ENCODE measurements at regions not wholly inside any gene's neighbourhood (a gene's known extent, or its start where the extent isn't known, plus 50 kb on each side); places are given as distances from the start of the nearest gene placed in this dataset.
A peak's percentile ranks its signal among the peaks of the same experiment; 100 is the strongest.
"Not testable (repeated sequence)": the region's sequence is repeated elsewhere in the genome, so short reads cannot be mapped to it uniquely, and the experiment has no call there.

- H3K9ac ChIP-seq (ENCODE audit: low read depth, low read length) = no peak overlapping the region
- no peaks in the 10 kb centered on the region for H3K9me3 ChIP-seq (ENCODE audit: insufficient read depth, low read depth, low read length)
- H3K4me3 ChIP-seq (ENCODE audit: low read length) = no peak overlapping the region
- no peaks in the 10 kb centered on the region for H3K27me3 ChIP-seq (ENCODE audit: insufficient read depth, low read length)
- H3K36me3 ChIP-seq (ENCODE audit: insufficient read depth, low read depth, low read length) = no peaks in the 10 kb centered on the region
- H3K4me1 ChIP-seq (ENCODE audit: insufficient read depth, low read length) = no peaks in the 10 kb centered on the region
- no peak overlapping the region for H3K27ac ChIP-seq (ENCODE audit: low read length)
Measured at GRCh38 chr1:239098400-239099037, 287.8 kb upstream of the CHRM3 start.

GRCh38 chr1:239091537-239091936 is 294.8 kb upstream of the CHRM3 start:
- no peak overlapping the region for H3K4me3 ChIP-seq (ENCODE audit: low read length)
- H3K27me3 ChIP-seq (ENCODE audit: insufficient read depth, low read length) = no peaks in the 10 kb centered on the region
- H3K9ac ChIP-seq (ENCODE audit: low read depth, low read length) = no peak overlapping the region
- H3K27ac ChIP-seq (ENCODE audit: low read length) = no peak overlapping the region
- H3K4me1 ChIP-seq (ENCODE audit: insufficient read depth, low read length) = no peaks in the 10 kb centered on the region
- no peaks in the 10 kb centered on the region for H3K36me3 ChIP-seq (ENCODE audit: insufficient read depth, low read depth, low read length)
- H3K9me3 ChIP-seq (ENCODE audit: insufficient read depth, low read depth, low read length) = no peaks in the 10 kb centered on the region

GRCh38 chr1:239084459-239085080 is 301.8 kb upstream of the CHRM3 start:
- no peaks in the 10 kb centered on the region for H3K27me3 ChIP-seq (ENCODE audit: insufficient read depth, low read length)
- H3K4me1 ChIP-seq (ENCODE audit: insufficient read depth, low read length) = no peaks in the 10 kb centered on the region
- H3K27ac ChIP-seq (ENCODE audit: low read length) = no peak overlapping the region
- H3K9ac ChIP-seq (ENCODE audit: low read depth, low read length) = no peak overlapping the region
- no peaks in the 10 kb centered on the region for H3K36me3 ChIP-seq (ENCODE audit: insufficient read depth, low read depth, low read length)
- H3K9me3 ChIP-seq (ENCODE audit: insufficient read depth, low read depth, low read length) = peaks cover 30% of the 10 kb centered on the region; the same call in 1 of the 2 replicates
- no peak overlapping the region for H3K4me3 ChIP-seq (ENCODE audit: low read length)

GRCh38 chr1:239081947-239082346 is 304.4 kb upstream of the CHRM3 start:
- not testable (repeated sequence) for H3K27me3 ChIP-seq (ENCODE audit: insufficient read depth, low read length); H3K4me1 ChIP-seq (ENCODE audit: insufficient read depth, low read length); H3K36me3 ChIP-seq (ENCODE audit: insufficient read depth, low read depth, low read length); H3K4me3 ChIP-seq (ENCODE audit: low read length); H3K9ac ChIP-seq (ENCODE audit: low read depth, low read length); H3K27ac ChIP-seq (ENCODE audit: low read length)
- H3K9me3 ChIP-seq (ENCODE audit: insufficient read depth, low read depth, low read length) = peaks cover 30% of the 10 kb centered on the region; the same call in 1 of the 2 replicates

- Histone ChIP-seq H3K36me3 (ENCODE audit: insufficient read depth, low read depth, low read length) (no peaks in the 10 kb centered on the region), H3K4me1 (ENCODE audit: insufficient read depth, low read length) (no peaks in the 10 kb centered on the region), H3K9me3 (ENCODE audit: insufficient read depth, low read depth, low read length) (no peaks in the 10 kb centered on the region), H3K27ac (ENCODE audit: low read length) (no peak overlapping the region), H3K27me3 (ENCODE audit: insufficient read depth, low read length) (no peaks in the 10 kb centered on the region), H3K4me3 (ENCODE audit: low read length) (no peak overlapping the region), H3K9ac (ENCODE audit: low read depth, low read length) (no peak overlapping the region)
Measured at GRCh38 chr1:239067480-239067879, 318.9 kb upstream of the CHRM3 start.

GRCh38 chr1:239067058-239067457 is 319.3 kb upstream of the CHRM3 start:
- peaks cover 2% of the 10 kb centered on the region; the same call in 1 of the 2 replicates for H3K4me1 ChIP-seq (ENCODE audit: insufficient read depth, low read length)
- H3K4me3 ChIP-seq (ENCODE audit: low read length) = no peak overlapping the region
- no peak overlapping the region for H3K27ac ChIP-seq (ENCODE audit: low read length)
- no peaks in the 10 kb centered on the region for H3K27me3 ChIP-seq (ENCODE audit: insufficient read depth, low read length)
- no peaks in the 10 kb centered on the region for H3K36me3 ChIP-seq (ENCODE audit: insufficient read depth, low read depth, low read length)
- no peaks in the 10 kb centered on the region for H3K9me3 ChIP-seq (ENCODE audit: insufficient read depth, low read depth, low read length)
- H3K9ac ChIP-seq (ENCODE audit: low read depth, low read length) = no peak overlapping the region

- Histone ChIP-seq H3K9me3 (ENCODE audit: insufficient read depth, low read depth, low read length) (no peaks in the 10 kb centered on the region), H3K9ac (ENCODE audit: low read depth, low read length) (no peak overlapping the region), H3K4me1 (ENCODE audit: insufficient read depth, low read length) (peaks cover 12% of the 10 kb centered on the region; the same call in 1 of the 2 replicates), H3K4me3 (ENCODE audit: low read length) (peak overlapping the region; percentile 10; the same call in 1 of the 2 replicates), H3K27ac (ENCODE audit: low read length) (peak overlapping the region; percentile 58), H3K36me3 (ENCODE audit: insufficient read depth, low read depth, low read length) (no peaks in the 10 kb centered on the region), H3K27me3 (ENCODE audit: insufficient read depth, low read length) (no peaks in the 10 kb centered on the region)
Measured at GRCh38 chr1:239061770-239062169, 324.6 kb upstream of the CHRM3 start.

- H3K36me3 ChIP-seq (ENCODE audit: insufficient read depth, low read depth, low read length) = no peaks in the 10 kb centered on the region
- no peaks in the 10 kb centered on the region for H3K27me3 ChIP-seq (ENCODE audit: insufficient read depth, low read length)
Measured at GRCh38 chr1:239058190-239058589, 328.2 kb upstream of the CHRM3 start.

GRCh38 chr1:239056940-239057339 is 329.4 kb upstream of the CHRM3 start:
- Histone ChIP-seq H3K4me3 (ENCODE audit: low read length) (no peak overlapping the region), H3K27ac (ENCODE audit: low read length) (no peak overlapping the region), H3K9me3 (ENCODE audit: insufficient read depth, low read depth, low read length) (peaks cover 8% of the 10 kb centered on the region; the same call in 1 of the 2 replicates), H3K27me3 (ENCODE audit: insufficient read depth, low read length) (no peaks in the 10 kb centered on the region), H3K4me1 (ENCODE audit: insufficient read depth, low read length) (peaks cover 8% of the 10 kb centered on the region; the same call in 1 of the 2 replicates), H3K36me3 (ENCODE audit: insufficient read depth, low read depth, low read length) (no peaks in the 10 kb centered on the region), H3K9ac (ENCODE audit: low read depth, low read length) (no peak overlapping the region)

More at GRCh38 chr1:239058190-239058589, 328.2 kb upstream of the CHRM3 start:
- peaks cover 12% of the 10 kb centered on the region; the same call in 1 of the 2 replicates for H3K4me1 ChIP-seq (ENCODE audit: insufficient read depth, low read length)
- no peak overlapping the region for H3K27ac ChIP-seq (ENCODE audit: low read length)
- H3K9ac ChIP-seq (ENCODE audit: low read depth, low read length) = no peak overlapping the region
- H3K9me3 ChIP-seq (ENCODE audit: insufficient read depth, low read depth, low read length) = peaks cover 8% of the 10 kb centered on the region; the same call in 1 of the 2 replicates
- H3K4me3 ChIP-seq (ENCODE audit: low read length) = no peak overlapping the region

- peaks cover 8% of the 10 kb centered on the region; the same call in 1 of the 2 replicates for H3K9me3 ChIP-seq (ENCODE audit: insufficient read depth, low read depth, low read length)
- H3K4me1 ChIP-seq (ENCODE audit: insufficient read depth, low read length) = no peaks in the 10 kb centered on the region; the same call in 1 of the 2 replicates
- H3K27me3 ChIP-seq (ENCODE audit: insufficient read depth, low read length) = no peaks in the 10 kb centered on the region
- no peak overlapping the region for H3K4me3 ChIP-seq (ENCODE audit: low read length)
- H3K27ac ChIP-seq (ENCODE audit: low read length) = no peak overlapping the region
- H3K9ac ChIP-seq (ENCODE audit: low read depth, low read length) = no peak overlapping the region
- no peaks in the 10 kb centered on the region for H3K36me3 ChIP-seq (ENCODE audit: insufficient read depth, low read depth, low read length)
Measured at GRCh38 chr1:239053279-239053678, 333.1 kb upstream of the CHRM3 start.

- H3K9me3 ChIP-seq (ENCODE audit: insufficient read depth, low read depth, low read length) = no peaks in the 10 kb centered on the region
Measured at GRCh38 chr1:239049571-239049970, 336.8 kb upstream of the CHRM3 start.

GRCh38 chr1:239044829-239045228 is 341.5 kb upstream of the CHRM3 start:
- H3K4me3 ChIP-seq (ENCODE audit: low read length) = no peak overlapping the region
- no peaks in the 10 kb centered on the region for H3K27me3 ChIP-seq (ENCODE audit: insufficient read depth, low read length)
- H3K9me3 ChIP-seq (ENCODE audit: insufficient read depth, low read depth, low read length) = no peaks in the 10 kb centered on the region
- H3K27ac ChIP-seq (ENCODE audit: low read length) = no peak overlapping the region
- no peaks in the 10 kb centered on the region for H3K36me3 ChIP-seq (ENCODE audit: insufficient read depth, low read depth, low read length)
- no peaks in the 10 kb centered on the region; the same call in 1 of the 2 replicates for H3K4me1 ChIP-seq (ENCODE audit: insufficient read depth, low read length)
- H3K9ac ChIP-seq (ENCODE audit: low read depth, low read length) = no peak overlapping the region

More at GRCh38 chr1:239049571-239049970, 336.8 kb upstream of the CHRM3 start:
- Histone ChIP-seq H3K27me3 (ENCODE audit: insufficient read depth, low read length) (no peaks in the 10 kb centered on the region), H3K4me1 (ENCODE audit: insufficient read depth, low read length) (no peaks in the 10 kb centered on the region; the same call in 1 of the 2 replicates), H3K9ac (ENCODE audit: low read depth, low read length) (no peak overlapping the region), H3K27ac (ENCODE audit: low read length) (no peak overlapping the region), H3K36me3 (ENCODE audit: insufficient read depth, low read depth, low read length) (no peaks in the 10 kb centered on the region), H3K4me3 (ENCODE audit: low read length) (no peak overlapping the region)
